ENCODE measurements at regions not wholly inside any gene's neighbourhood (a gene's known extent, or its start where the extent isn't known, plus 50 kb on each side); places are given as distances from the start of the nearest gene placed in this dataset.
A peak's percentile ranks its signal among the peaks of the same experiment; 100 is the strongest.

DNA sequence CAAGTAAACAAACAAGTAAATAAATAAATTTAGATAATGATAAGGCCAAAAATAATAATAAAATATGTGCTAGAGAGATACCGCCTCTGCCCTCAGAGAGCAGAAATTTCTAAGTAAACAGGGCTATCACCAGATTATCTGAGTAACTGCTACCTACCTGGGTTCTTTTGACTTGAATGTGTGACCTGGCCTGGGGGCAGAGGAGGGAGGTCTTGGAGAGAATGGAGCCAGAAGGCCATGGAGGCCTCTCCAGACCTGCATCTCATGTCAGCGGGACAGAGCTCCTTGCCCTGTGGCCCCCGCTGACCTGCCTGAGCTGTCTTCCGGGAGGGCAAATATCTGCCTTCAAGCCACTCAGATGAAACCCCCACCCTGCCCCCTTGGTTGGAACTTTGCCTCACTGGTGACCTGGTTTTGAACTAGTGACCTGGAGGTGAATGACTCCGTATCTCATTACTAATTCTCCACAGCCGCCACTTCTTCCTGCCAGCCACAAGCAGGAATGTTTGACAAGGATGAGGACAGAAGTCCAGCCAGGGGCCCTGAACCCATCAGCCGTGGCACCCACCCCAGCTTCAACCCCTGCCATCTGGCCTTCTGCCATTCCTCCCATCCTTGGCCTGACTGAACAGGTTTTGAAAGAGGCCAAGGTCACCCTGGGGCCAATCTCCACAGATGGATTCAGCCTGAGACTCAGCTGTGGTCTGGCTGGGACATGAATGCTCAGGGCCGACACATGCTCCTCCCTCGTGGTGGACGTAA is 86.8 kb upstream of the PARP11 start:
- no peak for DNase-seq (ENCODE audit: low spot score)

DNA sequence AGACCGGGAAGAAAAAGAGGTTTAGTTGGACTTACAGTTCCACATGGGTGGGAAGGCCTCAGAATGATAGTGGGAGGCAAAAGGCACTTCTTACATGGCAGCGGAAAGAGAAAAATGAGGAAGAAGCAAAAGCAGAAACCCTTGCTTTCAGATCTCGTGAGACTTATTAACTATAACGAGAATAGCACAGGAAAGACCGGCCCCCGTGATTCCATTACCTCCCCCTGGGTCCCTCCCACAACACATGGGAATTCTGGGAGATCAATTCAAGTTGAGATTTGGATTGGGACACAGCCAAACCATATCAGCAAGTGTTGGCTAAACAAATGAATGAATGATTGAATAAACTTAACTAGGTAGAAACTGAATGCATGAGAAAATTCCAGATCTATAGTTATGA is 85.3 kb upstream of the PARP11 start:
- no peak for DNase-seq (ENCODE audit: low spot score)

DNA sequence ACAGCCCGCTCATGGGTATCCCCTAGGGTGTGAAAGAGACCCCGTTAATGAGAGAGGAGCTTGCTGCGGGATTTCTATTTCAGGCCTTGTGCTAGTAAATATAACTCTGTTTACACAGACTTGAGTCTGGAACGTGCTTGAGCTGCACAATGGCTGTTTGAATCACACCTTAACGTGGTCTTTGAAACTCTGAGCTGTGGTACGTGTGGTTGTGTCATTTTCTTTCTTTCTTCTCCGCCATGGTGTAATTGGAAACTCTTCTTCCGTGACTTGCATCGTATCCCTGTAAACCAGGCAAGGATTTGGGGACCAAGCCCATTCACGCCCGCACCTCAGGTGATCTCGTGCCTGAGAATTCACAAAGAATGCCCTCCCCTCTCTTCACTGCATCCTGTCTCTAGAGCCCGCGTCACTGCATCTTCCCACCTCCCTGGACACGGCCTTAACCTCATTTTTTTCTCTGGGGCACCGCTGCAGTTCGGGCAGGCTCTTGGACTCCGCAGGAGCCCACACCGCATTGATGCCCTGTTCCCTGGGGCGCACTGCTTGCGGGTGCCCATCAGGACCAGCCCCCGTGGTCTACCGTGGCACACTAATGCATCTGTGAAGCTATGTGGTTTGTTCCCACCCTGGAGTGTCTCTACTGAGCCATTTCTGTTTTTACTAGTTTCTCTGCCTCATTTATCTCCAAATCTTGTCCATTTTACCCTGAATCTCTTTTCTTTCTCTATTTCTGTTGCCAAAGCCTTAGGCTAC is 78.4 kb upstream of the PARP11 start:
- no peak for DNase-seq (ENCODE audit: low spot score)

DNA sequence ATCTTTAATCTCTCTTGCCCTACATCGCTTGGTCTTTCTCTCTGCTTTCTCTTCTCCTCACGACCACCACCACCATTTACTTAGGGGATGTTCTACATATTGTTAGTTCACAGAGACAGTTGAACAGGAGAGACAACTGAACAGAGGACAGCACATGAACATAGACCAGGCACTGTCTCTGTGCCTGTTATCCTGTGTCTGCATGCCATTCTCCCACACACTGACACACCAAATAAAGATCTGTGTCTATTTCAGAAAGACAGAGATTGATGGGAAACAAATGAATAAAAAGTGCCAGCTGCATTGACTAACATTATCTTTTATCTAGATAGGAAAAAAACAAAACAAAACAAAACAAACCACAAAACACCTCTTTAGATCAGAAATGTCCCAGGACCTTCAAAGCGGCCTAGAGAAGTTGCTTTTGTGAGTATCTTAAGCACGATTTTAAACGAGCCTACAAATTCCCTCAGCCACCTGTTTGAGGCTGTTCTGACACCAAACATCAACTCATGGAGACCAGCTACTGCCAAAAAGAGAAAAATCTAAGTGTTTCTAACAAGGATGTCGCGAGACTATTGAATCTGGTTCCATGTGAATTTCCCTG is 77.6 kb upstream of the PARP11 start:
- DNase-seq (ENCODE audit: low spot score) = no peak

DNA sequence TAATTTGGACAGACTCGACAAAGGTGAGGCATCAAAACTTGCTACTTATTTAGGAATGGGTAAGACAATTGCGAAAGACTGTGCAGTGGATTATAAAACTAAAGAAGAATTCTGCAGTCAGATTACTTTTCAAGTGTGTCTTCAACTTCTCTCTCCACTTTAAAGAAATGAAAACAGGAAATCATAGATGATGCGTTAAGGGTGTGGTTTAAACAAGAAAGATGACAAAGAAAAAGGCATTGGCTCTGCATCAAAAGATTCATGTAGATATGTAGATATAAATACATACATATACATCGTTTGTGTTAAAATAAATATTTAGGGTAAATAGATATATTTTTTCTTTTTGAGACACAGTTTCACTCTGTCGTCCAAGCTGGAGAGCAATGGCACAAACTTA is 74.6 kb upstream of the PARP11 start:
- DNase-seq (ENCODE audit: low spot score) = no peak

DNA sequence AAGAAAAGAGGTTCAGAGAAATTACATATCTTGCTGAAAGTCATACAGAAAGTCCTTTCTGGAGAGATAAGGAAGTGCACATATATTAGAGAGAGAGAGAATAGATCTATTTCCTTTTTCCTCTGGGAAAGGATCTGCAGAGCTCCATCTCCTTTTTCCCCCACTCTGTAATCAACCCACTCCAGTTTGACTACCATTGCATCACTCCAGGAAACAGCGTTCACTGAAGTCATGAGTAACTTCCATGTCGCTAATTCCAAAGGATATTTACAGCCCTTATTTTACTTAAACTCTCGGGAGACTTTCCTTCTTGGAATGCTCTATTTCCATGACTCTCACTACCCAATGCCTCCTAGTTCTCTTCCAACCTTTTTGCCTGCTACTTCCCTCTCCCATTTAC is 72.5 kb upstream of the PARP11 start:
- no peak for DNase-seq (ENCODE audit: low spot score)

DNA sequence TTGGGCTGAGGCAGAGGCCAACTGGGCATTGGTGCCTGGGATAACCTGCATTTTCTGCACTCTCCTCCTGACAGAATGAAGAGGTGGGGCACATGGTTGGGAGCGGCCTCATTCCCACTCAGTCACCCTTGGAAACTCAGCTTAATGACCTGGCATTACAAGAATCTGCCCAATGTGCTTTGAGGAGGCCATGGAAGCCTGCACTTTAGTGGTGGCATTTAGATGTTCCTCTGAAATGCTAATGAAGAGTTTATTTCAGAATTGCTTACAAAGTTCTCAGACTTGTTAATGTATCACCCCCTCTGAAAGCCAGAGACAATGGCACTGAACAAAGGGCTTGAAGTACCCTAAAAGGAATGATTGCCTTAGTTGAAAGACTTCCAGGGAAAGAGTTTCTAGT is 71.4 kb upstream of the PARP11 start:
- DNase-seq (ENCODE audit: low spot score) = peak; percentile 54

DNA sequence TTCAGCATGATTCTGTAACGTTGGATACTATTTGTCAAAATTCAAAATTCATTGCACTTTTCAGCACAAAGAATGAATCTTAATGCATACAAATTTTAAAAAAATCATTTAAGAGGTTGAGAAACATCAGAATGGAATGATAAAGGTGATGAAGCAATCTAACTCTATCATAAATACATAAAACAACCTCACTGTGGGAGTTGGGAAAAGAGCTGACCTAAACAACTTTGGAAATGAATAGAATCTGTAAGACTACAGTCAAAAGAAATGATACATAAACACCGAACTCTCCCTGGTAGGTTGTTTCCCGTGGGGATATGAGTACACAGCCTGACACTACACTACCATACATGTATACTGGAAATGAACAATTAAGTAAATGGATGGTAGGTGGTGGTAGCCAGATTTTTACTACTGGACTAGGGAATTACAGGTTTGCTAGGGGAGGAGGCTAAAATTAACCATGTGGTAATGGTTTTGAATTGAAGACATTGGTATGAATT is 64.9 kb upstream of the PARP11 start:
- no peak for DNase-seq (ENCODE audit: low spot score)

DNA sequence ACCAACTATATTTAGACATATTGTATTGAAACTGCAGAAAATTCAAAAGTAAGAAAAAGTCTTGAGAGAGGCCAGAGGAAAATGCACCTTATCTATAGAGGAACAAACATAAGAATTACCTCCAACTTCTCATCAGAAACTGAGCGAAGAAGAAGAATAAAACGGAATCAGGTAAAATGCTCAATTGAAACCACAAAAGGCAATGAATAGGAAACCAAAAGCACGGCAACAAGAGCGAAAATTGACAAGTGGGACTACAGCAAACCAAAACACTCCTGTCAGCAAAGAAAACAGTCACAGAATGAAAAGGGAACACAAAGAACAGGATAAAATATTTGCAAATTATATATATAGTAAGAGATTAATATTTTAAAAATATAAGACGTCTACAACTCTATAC is 61.9 kb upstream of the PARP11 start:
- no peak for DNase-seq (ENCODE audit: low spot score)

DNA sequence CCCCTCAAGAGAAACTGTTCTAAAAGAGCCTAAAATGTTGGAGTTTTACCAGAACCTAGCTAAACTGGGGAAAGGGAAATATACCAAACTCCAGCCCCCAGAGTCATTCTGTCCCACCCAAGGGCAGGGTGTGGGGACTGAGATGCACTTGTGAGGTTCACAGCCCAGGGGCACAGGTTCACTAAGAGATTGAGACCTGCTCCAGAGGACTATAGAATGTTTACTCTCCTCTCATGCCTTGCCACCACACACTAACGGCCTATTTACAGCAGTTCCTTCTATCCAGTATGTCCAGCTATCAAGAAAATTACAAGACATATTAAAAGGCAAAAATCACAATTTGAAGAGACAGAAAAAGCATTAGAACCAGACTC is 60.6 kb upstream of the PARP11 start:
- no peak for DNase-seq (ENCODE audit: low spot score)

DNA sequence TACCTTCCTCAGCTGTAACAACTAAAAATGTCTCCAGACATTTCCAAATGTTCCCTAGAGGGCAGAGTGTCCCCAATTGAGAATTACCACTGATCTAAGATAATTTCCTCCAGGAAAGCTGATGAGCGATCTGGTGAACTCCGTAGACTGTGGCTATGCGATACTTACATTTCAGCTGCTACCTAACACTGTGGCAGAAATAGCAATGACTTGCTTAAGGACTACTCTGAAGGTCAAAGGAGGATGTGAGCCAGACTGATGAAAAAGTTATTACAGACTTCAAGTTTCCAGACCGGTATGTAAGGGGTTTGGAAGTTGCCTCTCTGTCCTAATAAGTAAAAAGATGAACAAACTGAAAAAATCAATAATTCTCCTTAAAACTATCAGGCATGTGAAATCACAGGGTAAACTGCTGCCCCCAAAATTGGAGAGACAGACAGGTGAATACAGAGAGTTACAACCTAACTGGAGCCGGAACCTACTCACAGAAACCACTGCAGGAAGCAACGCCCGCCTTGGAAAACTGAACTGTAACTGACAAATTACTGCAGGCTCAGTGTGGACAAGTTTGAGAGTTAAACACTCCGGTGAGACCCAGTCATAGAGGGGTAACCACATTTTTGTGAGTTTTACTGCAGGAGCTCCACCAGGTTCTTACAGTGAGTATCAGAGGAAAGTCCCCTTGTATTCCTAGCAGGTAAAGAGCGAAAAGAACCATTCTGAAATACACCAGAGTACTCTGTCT is 60.0 kb upstream of the PARP11 start:
- DNase-seq (ENCODE audit: low spot score) = no peak

DNA sequence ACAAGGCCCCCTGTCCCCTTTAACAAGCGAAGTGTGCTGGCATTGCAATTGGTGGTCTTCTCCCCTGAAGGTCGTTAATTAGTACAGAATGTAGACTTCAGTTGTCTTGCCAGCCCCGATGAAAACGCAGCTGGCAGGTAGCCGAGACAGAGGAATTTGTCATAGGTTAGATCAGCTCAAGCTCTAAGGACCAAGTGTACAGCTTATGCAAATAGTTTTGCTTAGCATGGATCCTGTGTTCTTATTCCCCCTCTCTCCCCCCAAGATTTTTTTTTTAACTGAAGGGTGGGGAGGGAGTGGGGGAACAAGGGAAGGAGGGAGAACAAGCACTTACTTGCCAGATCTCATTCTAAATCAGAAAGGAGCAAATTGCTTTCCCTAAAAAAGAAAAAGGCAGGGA is 58.6 kb upstream of the PARP11 start:
- DNase-seq (ENCODE audit: low spot score) = no peak

DNA sequence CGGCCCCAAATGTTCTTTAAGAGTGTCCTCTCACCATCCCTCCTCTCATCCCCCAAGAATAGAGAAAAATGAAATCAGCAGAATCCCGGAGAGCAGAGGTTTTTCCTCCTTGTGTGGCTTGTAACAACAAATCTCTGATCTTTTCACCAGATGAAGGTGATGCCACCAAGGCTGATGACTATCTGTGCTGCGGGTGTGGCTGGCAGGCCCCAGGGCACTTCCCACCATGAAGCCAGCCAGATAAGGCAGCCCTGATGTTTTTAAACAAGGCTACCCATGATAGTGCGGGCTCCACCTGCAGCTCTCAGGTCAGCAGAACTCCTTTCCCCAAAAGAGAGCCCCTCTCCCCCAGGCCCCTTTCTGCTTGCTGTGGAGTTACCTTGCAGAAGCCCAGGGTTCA is 58.0 kb upstream of the PARP11 start:
- DNase-seq (ENCODE audit: low spot score) = no peak

DNA sequence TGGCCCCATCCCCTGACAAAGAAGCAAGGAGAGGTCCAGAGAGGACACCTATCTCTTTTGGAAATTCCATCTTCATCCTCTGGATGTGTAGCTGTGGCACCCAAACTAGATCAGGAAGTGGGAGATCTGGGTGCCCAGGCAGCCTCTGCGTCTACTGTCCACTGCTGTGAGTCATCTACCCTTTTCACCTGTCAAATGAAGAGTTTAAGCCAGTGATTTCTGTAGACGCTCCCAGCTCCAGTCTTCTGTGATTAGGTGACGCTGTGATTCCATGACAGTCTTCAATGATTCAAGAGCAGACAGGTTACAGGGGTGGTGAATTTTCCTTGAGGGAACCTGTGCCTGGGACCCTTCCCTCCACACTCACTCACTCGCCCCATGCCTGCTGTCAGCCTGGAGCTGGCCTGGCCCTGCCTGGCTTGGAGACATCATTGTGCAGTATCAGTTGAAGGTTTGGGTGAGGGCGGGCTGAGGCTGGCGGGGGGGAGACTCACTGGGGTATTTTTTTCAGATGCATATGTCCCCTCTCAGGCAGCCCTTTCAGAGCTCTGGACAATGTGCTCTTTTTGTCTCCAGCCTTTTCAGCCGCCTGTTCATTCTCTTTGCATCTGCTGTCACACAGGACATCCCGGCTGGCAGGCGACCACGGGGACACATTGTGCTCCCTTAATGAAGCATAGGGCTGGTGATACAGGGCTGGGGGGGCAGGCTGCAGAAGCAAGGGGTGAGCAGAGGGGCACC is 56.8 kb upstream of the PARP11 start:
- DNase-seq (ENCODE audit: low spot score) = no peak

DNA sequence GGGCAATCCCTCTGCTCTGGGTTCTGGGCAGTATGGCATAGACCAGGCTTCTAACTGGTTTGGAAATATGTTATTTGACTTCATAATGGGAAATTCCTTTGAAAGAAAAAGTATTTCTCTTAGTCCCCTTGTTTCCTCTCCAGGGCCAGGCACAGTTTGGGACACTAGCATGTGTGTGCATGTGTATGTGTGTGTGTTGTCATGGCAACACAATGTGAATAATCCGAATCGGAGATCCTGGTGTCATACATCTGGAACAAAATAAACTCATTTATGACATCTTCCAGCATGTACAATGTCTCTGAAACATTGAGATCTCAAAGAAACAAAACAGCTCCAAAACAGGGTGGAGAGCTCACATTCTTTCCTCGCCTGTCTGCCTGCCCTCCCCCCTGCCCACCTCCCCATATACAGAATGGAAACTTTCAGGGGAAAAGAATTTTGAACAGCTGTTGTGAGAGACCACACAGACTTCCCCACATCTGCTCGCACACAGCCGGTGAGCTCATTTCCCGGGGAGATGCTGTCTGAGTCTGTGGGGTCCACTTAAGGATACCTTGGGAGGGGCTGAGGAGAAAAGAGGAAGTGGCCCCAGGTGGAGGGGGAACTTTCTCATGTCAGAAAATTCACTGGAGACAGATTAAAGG is 55.5 kb upstream of the PARP11 start:
- no peak for DNase-seq (ENCODE audit: low spot score)

DNA sequence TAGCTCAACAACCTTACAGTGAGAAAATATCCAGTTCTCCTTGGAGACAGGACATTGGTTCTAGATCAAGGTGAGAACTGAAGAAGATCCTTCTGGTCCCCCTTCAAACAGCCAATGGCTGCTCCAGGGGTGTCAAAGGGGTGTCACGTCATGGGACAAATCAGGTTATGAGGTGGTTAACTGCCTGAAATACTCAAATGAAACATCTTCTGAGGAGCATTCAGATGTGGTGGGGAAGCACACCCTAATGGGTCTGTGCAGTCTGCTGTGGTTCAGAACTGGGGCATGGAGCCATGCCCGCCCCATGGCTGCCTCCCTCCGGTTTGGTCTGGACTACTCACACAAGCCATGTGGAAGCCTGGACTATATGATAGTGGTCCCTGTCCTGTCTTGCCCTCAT is 52.4 kb upstream of the PARP11 start:
- DNase-seq (ENCODE audit: low spot score) = no peak

DNA sequence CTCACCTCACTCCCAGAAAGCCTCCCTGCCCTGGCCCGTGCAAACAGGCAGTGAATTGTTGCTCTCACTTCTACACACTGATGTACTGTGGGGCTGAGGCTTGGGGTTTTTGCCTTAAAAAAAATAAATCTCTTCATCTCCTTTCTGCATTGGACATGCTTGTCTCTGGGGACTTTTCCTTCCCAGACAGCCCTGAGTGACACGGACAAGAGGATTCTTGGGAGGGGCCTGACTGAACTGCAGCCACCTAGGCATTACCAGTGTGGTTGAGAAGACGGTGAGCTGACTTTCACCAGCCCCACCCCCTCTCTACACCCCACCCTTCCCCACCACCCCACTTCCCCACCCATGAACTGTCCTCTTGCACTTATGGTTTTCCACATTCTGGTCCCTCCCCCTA is 51.6 kb upstream of the PARP11 start:
- DNase-seq (ENCODE audit: low spot score) = no peak

DNA sequence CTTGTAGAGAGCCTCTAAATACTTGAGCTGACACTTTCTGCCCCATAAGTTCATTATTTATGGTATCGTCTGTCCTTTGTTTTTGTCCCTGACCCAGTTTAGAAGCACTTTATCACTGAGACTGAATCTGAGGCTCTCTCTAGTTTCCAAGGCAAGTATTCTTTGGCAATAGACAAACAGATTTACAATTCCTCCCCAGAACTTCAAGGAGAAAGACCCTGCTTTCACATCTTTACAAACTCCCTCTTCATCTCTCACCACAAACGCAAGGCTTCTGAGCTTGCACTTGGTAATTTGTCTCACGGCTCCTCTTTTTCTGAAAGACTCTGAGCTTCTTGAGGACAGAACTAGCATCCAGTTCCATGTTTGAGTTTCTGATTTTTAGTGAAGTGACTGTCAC is 49.8 kb upstream of the PARP11 start:
- no peak for DNase-seq (ENCODE audit: low spot score)

All from iPS-NIHi11 (cell line).